HG03066 (cell line): ENCODE measurements at regions not wholly inside any gene's neighbourhood (a gene's known extent, or its start where the extent isn't known, plus 50 kb on each side); places are given as distances from the start of the nearest gene placed in this dataset.

Source experiments
- ATAC-seq: cut with Tn5 transposase; IDR thresholded peaks from one replicate; pipeline ENCODE4 v1.9.1; 2021; ENCODE audit warnings: low read depth; ENCODE audit not compliant: unreplicated experiment

GRCh38 chr3:102176333-102177050 lies 258.3 kb upstream of the ZPLD1 start:
- no peak for ATAC-seq

GRCh38 chr3:102177075-102177755 lies 257.6 kb upstream of the ZPLD1 start:
- ATAC-seq, result no peak

GRCh38 chr3:102178817-102179216 lies 256.0 kb upstream of the ZPLD1 start:
- ATAC-seq, result no peak

- peak; percentile 54 for ATAC-seq
Measured at GRCh38 chr3:102179326-102180177, 255.3 kb upstream of the ZPLD1 start.

- ATAC-seq, result peak; percentile 37
Measured at GRCh38 chr3:102180280-102180931, 254.4 kb upstream of the ZPLD1 start.

GRCh38 chr3:102181175-102181920 lies 253.5 kb upstream of the ZPLD1 start:
- ATAC-seq, result no peak

GRCh38 chr3:102182162-102182561 lies 252.7 kb upstream of the ZPLD1 start:
- ATAC-seq, result no peak

- ATAC-seq, result no peak
Measured at GRCh38 chr3:102183186-102183585, 251.6 kb upstream of the ZPLD1 start.

- ATAC-seq, result no peak
Measured at GRCh38 chr3:102183623-102184022, 251.2 kb upstream of the ZPLD1 start.

- ATAC-seq, result no peak
Measured at GRCh38 chr3:102189541-102189940, 245.3 kb upstream of the ZPLD1 start.

- no peak for ATAC-seq
Measured at GRCh38 chr3:102189956-102190723, 244.7 kb upstream of the ZPLD1 start.

GRCh38 chr3:102192575-102192974 lies 242.2 kb upstream of the ZPLD1 start:
- no peak for ATAC-seq

GRCh38 chr3:102193255-102193654 lies 241.6 kb upstream of the ZPLD1 start:
- no peak for ATAC-seq

GRCh38 chr3:102194001-102194400 lies 240.8 kb upstream of the ZPLD1 start:
- ATAC-seq, result no peak

- ATAC-seq, result no peak
Measured at GRCh38 chr3:102194760-102195159, 240.1 kb upstream of the ZPLD1 start.

GRCh38 chr3:102195198-102195948 lies 239.4 kb upstream of the ZPLD1 start:
- no peak for ATAC-seq

GRCh38 chr3:102200126-102200525 lies 234.7 kb upstream of the ZPLD1 start:
- ATAC-seq, result no peak

GRCh38 chr3:102200560-102200959 lies 234.3 kb upstream of the ZPLD1 start:
- no peak for ATAC-seq

- no peak for ATAC-seq
Measured at GRCh38 chr3:102205647-102206046, 229.2 kb upstream of the ZPLD1 start.
